Islet precursor cell (in vitro differentiated cells): ENCODE measurements at regions not wholly inside any gene's neighbourhood (a gene's known extent, or its start where the extent isn't known, plus 50 kb on each side); places are given as distances from the start of the nearest gene placed in this dataset.
"Not testable (repeated sequence)": the region's sequence is repeated elsewhere in the genome, so short reads cannot be mapped to it uniquely, and the experiment has no call there.

ENCODE experiments used
- DNase-seq: peaks from one replicate; pipeline ENCODE4 v3.0.0-alpha.2; 2018

DNA sequence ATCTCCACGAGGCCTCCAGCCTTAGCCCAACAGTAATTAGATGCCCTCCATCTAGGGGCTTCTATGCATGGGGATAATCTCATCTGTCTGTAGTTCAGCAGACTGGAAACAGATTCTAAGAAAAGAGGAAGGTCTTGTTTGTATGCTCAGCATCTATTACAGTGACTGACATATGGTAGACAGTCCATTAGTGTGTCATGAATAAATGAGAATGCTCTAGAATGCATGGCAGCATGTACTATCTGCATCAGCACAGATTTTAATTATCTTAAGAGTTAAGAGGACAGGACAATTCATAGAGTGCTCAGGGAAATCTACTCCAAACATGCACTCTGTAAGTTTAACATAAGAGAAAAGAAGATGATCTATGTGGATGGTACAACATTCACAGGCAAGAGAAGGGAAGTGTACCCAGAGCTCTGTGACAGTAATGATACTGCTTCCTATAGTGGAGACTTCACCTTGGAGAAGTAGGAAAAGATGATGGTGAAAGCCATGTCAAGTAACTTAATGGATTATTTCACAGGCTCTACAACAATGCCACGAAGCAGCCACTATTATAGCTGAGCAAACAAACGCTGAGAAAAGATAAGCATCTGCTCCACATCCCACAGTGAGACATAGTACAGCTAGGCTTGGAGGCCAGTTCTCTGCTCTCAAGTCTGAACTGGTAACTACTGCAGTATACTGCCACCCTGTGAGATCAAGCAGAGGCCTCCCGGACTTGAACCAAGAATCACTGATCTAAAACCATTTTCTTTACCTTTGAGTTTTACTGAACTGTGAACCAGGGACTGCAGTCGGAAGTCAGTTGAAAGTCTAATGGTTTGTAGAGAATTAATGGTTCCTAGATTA lies 309.2 kb upstream of the SPTLC3 start:
- peak; percentile 56 for DNase-seq

DNA sequence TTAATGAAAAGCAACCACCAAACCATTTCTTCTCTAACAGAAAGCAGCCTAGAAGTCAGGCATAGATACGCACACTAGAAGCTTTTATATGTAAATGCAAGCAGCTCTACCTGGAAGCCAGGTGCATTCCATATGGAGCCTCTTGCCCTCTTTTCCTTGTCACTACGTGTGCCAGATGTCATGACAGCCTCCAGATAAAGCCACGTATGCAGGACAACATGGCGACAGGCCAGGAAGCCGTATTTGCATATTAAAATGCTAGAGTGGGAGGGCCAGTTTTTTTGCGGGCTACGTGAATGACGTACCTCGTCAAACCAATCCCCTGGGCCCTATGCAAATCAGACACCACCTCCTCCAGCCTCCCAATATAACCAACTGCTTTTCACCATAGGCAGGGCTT lies 308.1 kb upstream of the SPTLC3 start:
- no peak for DNase-seq

- no peak for DNase-seq
Observed at GRCh38 chr20:12702312-12702711, 306.5 kb upstream of the SPTLC3 start.

DNA sequence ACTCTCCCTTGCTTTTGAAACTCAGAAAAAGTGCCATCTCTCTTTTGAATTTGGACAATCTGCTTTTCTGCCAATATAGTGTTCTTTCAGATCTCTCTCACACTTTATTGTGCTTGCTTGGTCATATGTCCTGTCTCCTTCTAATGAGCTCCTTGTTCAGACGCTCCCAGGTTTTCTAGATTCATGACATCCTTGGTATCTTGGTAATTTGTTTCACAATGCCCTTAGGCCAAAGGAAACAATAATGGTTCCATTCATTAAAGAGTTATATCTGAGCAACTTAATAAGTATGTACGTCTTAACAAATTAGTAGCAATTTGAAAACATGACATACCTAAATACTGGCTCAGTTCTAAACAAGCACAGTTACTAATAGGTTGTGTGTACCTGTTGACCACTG lies 293.4 kb upstream of the SPTLC3 start:
- no peak for DNase-seq

GRCh38 chr20:12715991-12716680 lies 292.6 kb upstream of the SPTLC3 start:
- no peak for DNase-seq

- no peak for DNase-seq
Observed at GRCh38 chr20:12717061-12717460, 291.7 kb upstream of the SPTLC3 start.

GRCh38 chr20:12718619-12719018 lies 290.2 kb upstream of the SPTLC3 start:
- no peak for DNase-seq

DNA sequence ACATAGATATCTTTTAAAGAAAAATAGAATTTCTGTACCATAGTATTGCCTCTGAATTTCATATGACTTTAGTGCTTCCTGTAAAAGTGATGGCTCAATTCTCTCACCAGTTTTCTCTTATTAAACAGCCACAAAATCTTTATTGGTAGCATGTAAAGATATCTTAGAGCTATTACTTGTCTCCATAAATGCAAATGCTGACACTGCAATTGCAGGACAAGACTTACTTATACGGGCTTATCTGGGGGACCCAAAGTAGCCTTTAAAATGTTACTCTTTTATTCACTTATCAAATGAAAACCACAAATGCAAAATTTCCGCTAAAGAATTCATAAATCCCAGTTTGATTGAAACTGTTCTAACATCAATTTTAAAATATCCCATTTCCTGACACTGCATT lies 287.1 kb upstream of the SPTLC3 start:
- DNase-seq = no peak

DNA sequence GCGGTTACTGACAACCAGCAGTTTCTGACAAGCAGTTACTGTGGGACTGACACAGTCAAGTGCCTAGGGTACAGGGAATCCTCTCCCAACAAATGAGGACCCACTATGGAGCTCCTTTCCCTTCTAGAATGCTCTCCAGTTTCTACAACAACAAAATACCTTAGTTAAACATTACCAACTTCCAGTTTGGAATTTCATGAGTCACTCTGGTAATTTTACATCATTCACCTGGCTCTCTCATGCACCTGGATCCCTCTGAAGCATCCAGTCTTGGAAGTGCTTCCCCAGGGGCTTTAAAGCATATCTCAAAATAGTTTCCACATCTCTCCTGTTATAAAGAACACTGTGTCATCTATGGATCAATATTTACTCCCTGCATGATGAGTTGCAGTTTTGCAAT lies 286.7 kb upstream of the SPTLC3 start:
- no peak for DNase-seq

DNA sequence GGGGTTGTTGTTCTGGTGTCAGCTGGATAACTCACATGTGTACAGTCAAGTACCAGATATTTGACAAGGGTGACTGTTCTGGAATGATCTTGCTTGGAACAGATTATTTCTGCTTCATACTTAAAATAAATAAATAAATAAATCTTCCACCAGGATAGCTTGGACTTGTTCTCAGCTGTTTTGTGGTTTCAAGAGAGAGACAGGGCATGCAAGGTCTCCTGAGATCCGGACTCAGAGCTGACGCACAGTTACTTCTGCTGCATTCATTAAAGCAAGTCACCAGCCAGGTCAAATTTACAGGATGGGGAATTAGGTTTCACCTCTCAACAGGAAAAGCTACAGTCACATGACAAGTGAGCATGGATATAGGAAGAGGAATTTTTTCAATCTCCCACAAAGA lies 285.0 kb upstream of the SPTLC3 start:
- no peak for DNase-seq

DNA sequence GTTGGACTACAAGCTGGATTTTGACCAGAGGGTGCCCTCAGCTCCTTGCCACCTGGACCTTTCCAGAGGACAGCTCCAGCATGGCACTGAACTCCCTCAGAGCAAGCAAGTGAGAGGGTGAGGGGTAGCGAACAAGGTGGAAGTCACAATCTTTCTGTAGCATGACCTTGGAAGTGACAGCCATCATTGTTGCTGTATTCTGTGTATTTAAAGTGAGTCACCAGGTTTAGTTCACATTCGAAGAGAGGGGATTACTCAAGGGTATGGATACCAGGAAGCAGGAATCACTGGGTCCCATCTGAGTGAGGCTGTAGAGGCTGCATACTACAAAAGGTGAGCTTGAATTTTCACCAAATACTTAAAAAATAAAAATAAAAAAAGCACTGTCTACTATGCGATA lies 280.0 kb upstream of the SPTLC3 start:
- no peak for DNase-seq

DNA sequence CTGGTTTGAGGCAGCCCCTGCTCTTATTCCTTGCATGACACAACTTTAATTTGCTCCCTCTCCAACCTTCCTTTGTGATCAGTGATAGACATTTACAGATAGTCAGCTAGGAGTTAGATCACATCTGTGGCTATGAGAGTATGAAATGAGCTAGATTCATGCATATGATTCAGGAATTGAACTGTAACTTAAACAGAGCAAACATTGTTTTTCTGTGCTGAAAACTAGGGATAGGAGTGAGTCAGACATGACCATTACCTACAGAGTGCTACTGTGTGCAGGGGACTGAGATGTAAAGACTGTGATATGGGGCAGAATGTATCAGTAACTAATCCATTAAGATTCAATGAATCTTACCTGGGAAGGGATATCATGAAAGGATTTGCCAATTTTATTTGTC lies 279.4 kb upstream of the SPTLC3 start:
- no peak for DNase-seq

- DNase-seq = no peak
Observed at GRCh38 chr20:12733811-12734210, 275.0 kb upstream of the SPTLC3 start.

GRCh38 chr20:12737497-12737896 lies 271.3 kb upstream of the SPTLC3 start:
- DNase-seq = no peak

DNA sequence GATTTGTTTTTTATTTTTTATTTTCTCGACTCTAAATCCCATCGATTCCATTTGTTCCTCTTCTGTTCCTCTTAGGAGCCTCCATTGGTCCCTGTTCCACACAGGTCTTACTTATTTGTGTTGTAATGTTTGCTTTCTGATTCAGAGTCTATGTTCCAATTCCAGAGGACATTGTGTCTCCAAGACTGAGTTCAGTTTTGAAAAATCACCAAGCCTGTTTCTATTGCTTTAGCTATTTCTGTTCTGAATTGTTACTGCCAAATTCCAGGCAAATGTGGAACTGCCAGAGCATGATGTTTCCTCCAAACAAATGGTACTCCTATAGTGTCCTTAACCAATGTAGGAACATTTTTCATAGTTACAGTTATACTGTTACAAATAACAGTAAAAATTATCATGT lies 270.9 kb upstream of the SPTLC3 start:
- DNase-seq = no peak

GRCh38 chr20:12740647-12741046 lies 268.1 kb upstream of the SPTLC3 start:
- no peak for DNase-seq

- no peak for DNase-seq
Observed at GRCh38 chr20:12744037-12744436, 264.7 kb upstream of the SPTLC3 start.

DNA sequence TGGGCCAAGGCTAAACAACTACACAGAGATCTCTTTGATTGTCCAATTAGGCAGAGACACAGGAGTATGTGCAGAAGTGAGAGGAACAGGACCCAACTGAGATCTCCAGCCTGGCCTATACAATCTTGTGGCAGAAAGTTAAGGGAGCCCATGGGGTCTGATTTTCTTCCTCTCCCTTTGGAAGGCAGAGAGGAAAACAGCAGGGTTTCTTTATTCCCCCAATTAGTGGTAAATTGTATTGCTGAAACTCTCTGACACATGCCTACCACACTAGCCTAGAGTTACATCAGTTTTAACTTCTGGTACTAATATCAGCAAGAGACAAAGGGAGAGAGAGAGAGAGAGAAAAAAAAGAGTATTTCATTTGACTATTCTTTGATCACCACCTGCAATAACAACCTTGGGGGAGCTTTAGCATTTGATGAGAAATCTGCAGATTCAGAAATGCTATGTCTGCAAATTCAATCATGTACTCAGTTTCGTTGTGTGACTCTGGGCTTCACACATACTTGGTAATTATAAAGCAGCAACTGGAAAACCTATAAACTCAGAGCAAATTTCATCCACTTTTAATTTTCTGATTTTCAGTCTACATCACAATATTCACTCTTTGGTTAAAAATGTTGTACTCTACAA lies 260.3 kb upstream of the SPTLC3 start:
- DNase-seq = no peak

- no peak for DNase-seq
Observed at GRCh38 chr20:12750221-12750620, 258.6 kb upstream of the SPTLC3 start.

- DNase-seq = not testable (repeated sequence)
Observed at GRCh38 chr20:12752900-12753693, 255.7 kb upstream of the SPTLC3 start.

- DNase-seq = not testable (repeated sequence)
Observed at GRCh38 chr20:12753742-12754141, 255.0 kb upstream of the SPTLC3 start.

- not testable (repeated sequence) for DNase-seq
Observed at GRCh38 chr20:12759493-12759892, 249.3 kb upstream of the SPTLC3 start.

GRCh38 chr20:12762725-12763124 lies 246.0 kb upstream of the SPTLC3 start:
- DNase-seq = peak; percentile 58
